ENCODE measurements at regions not wholly inside any gene's neighbourhood (a gene's known extent, or its start where the extent isn't known, plus 50 kb on each side); places are given as distances from the start of the nearest gene placed in this dataset.

DNA sequence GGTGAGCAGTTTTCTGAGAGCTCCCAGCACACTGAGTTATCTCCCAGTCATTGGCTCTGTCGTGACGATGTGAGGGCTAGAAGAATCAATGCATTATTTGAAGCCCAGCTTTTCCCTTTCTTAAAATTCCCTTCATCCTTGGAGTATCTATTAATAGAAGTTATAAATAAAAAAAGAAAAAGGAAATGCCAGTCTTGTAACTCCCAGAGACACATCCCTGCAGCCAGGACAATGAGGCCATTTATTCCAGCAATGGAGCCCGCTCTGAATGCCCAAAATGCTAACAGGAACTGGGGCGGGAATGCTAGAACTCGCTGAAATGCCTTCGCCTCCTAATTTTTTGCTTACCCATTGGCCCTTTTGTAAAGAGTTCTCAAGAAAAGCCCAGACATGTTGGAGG is 305.8 kb downstream of the TFAP2C start:
- H3K79me2 ChIP-seq (ENCODE audit: control insufficient read depth, insufficient read depth, low read length, unreplicated experiment): no peaks in the 10 kb centered on the region
- H3K4me3 ChIP-seq (ENCODE audit: low read depth, low read length): no peak overlapping the region
- H3K4me1 ChIP-seq (ENCODE audit: control insufficient read depth, insufficient read depth, low read length, unreplicated experiment): no peaks in the 10 kb centered on the region
- no peak overlapping the region for H2AFZ ChIP-seq (ENCODE audit: low read length, unreplicated experiment)
- no peak overlapping the region for H3K27ac ChIP-seq (ENCODE audit: low read depth, low read length)
- peaks cover under 1% of the 10 kb centered on the region; the same call in 1 of the 2 replicates for H3K27me3 ChIP-seq (ENCODE audit: insufficient read depth, low read length)
- H3K36me3 ChIP-seq (ENCODE audit: insufficient read depth, low read length): no peaks in the 10 kb centered on the region

DNA sequence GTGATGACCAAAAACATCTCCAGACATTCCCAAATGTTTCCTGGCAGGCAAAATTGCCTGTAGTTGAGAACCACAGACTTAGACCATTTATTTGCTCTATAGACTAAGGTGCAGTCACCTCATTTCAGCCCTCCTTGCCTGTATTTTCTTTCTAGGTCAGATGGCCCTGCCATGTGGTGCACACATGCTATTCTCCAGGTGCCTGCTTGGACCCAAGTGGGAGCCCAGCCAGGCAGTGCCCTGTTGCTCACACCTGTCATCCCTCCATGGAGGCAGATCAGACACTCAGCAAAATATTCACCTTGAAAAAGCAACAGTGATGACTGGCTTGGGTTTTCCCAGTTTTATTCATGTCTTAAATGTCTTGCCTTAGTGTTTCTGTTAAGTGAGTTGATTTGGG is 311.4 kb downstream of the TFAP2C start:
- H3K4me1 ChIP-seq (ENCODE audit: control insufficient read depth, insufficient read depth, low read length, unreplicated experiment): no peaks in the 10 kb centered on the region
- peaks cover 8% of the 10 kb centered on the region; the same call in 1 of the 2 replicates for H3K27me3 ChIP-seq (ENCODE audit: insufficient read depth, low read length)
- H3K4me3 ChIP-seq (ENCODE audit: low read depth, low read length): no peak overlapping the region
- no peak overlapping the region for H3K27ac ChIP-seq (ENCODE audit: low read depth, low read length)
- no peaks in the 10 kb centered on the region for H3K36me3 ChIP-seq (ENCODE audit: insufficient read depth, low read length)
- no peaks in the 10 kb centered on the region for H3K79me2 ChIP-seq (ENCODE audit: control insufficient read depth, insufficient read depth, low read length, unreplicated experiment)
- H2AFZ ChIP-seq (ENCODE audit: low read length, unreplicated experiment): no peak overlapping the region

DNA sequence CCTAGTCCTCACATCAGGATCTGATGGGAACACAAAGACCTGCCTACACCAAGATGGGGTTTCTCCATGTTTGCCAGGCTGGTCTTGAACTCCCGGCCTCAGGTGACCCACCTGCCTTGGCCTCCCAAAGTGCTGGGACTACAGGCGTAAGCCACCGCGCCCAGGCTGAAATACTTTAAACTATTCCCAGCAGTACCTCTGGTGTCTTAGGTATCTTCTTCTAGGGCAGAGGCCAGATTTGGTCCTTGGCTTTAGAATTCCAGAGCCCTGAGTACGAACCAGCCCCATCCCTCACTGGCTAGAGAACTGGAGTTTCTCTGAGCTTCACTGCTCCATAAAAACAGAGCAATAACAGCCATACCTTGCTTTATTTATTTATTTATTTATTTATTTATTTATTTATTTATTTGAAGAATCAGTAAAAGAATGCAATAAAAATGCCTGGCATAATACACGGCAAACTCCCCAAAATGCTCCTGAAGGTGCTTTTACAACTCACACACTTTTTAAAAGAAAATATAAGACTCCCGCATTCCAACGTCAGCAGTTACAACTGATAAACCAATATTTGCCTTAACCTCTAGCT is 312.1 kb downstream of the TFAP2C start:
- no peak overlapping the region for H2AFZ ChIP-seq (ENCODE audit: low read length, unreplicated experiment)
- H3K27me3 ChIP-seq (ENCODE audit: insufficient read depth, low read length): peaks cover 8% of the 10 kb centered on the region; the same call in 1 of the 2 replicates

DNA sequence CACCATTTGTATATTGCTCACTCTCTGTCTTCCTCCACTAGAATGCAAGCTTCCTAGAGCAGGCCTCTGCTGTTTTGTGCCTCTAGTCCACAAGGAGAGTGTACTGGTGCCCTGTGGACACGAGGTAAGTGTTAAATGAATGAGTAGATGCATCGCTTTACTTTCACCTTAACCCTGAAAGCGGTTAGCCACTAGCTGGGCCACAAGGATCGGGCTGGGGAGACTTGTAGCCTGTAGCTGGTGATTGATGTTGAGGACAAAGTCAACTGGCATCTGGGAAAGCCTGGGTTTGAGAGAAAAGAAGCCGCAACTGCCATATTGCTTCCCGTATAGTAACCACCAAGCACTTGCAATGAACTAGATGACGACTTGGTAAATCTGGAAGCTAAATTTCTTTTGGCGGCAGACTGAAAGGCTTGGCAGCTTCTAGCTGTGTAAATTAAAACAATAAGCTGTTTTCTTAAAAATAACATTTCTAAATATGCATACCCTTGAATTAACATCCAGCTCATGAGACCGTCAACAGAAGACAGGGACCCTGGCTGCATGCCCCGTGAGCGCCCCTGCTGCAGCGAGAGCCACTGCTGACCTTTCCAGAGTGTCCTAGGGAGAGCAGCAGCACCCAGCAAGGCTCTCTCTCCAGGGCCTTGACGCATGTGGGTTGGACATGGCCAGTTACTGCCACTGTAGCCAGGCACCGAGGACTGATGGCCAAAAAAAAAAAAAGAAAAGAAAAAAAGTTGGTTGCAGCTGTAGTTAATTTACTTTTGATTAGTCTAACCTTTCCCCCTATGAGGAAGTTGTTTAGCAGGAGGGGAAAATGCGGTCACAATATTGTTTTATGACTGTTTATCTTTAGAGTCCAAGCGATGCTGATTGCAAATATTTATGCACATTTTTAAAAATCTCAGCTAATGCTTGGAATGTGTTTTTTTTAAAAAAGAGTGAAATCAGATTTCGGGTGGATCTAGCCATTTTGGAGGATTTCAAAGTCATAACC is 315.1 kb downstream of the TFAP2C start:
- peaks cover 8% of the 10 kb centered on the region; the same call in 1 of the 2 replicates for H3K27me3 ChIP-seq (ENCODE audit: insufficient read depth, low read length)

More for the DNA sequence above, 312.1 kb downstream of the TFAP2C start:
- H3K4me1 ChIP-seq (ENCODE audit: control insufficient read depth, insufficient read depth, low read length, unreplicated experiment): no peaks in the 10 kb centered on the region
- H3K4me3 ChIP-seq (ENCODE audit: low read depth, low read length): no peak overlapping the region
- no peaks in the 10 kb centered on the region for H3K36me3 ChIP-seq (ENCODE audit: insufficient read depth, low read length)
- H3K79me2 ChIP-seq (ENCODE audit: control insufficient read depth, insufficient read depth, low read length, unreplicated experiment): no peaks in the 10 kb centered on the region
- H3K27ac ChIP-seq (ENCODE audit: low read depth, low read length): no peak overlapping the region

DNA sequence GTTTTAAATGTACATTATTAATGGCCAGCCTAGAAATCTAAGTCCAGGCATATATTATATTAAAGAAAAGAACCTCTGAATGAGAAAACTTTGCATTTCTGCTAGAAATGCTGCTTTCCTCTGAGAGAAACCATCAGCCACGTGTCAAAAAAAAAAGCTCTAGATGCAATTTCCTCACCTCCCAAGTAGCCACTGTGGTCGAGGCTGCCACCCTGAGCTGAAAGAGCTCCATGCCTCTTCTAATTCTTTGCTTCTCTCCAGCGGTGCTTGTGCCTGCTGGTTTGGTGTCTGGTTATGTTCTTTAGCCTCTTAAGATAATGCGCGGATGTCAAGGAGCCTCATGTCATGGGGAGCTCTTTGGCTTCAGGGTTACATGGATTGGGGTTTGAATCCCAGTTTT is 316.0 kb downstream of the TFAP2C start:
- H3K4me3 ChIP-seq (ENCODE audit: low read depth, low read length): no peak overlapping the region
- H3K27ac ChIP-seq (ENCODE audit: low read depth, low read length): no peak overlapping the region
- H3K27me3 ChIP-seq (ENCODE audit: insufficient read depth, low read length): peaks cover 8% of the 10 kb centered on the region; the same call in 1 of the 2 replicates
- no peaks in the 10 kb centered on the region for H3K4me1 ChIP-seq (ENCODE audit: control insufficient read depth, insufficient read depth, low read length, unreplicated experiment)
- H3K79me2 ChIP-seq (ENCODE audit: control insufficient read depth, insufficient read depth, low read length, unreplicated experiment): no peaks in the 10 kb centered on the region
- no peaks in the 10 kb centered on the region for H3K36me3 ChIP-seq (ENCODE audit: insufficient read depth, low read length)
- H2AFZ ChIP-seq (ENCODE audit: low read length, unreplicated experiment): no peak overlapping the region

More for the DNA sequence above, 315.1 kb downstream of the TFAP2C start:
- Histone ChIP-seq H3K4me1 (ENCODE audit: control insufficient read depth, insufficient read depth, low read length, unreplicated experiment) (no peaks in the 10 kb centered on the region), H3K79me2 (ENCODE audit: control insufficient read depth, insufficient read depth, low read length, unreplicated experiment) (no peaks in the 10 kb centered on the region), H3K4me3 (ENCODE audit: low read depth, low read length) (no peak overlapping the region), H2AFZ (ENCODE audit: low read length, unreplicated experiment) (no peak overlapping the region), H3K27ac (ENCODE audit: low read depth, low read length) (no peak overlapping the region), H3K36me3 (ENCODE audit: insufficient read depth, low read length) (no peaks in the 10 kb centered on the region)

DNA sequence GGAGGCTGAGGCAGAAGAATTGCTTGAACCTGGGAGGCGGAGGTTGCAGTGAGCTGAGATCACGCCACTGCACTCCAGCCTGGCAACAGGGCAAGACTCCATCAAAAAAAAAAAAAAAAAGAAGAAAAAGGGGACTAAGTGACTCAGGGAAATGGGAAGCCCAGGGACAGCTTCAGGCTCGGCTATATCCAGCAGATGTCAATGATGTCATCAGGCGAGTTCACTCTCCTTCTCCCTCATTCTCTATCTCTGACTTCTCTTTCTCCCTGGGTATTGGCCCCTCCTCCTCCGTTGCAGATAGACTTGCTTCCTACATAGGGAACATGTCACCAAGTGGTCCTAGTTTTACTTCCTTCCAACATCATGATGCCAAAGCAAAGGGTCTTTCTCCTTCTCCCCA is 316.8 kb downstream of the TFAP2C start:
- Histone ChIP-seq H3K79me2 (ENCODE audit: control insufficient read depth, insufficient read depth, low read length, unreplicated experiment) (no peaks in the 10 kb centered on the region), H3K36me3 (ENCODE audit: insufficient read depth, low read length) (no peaks in the 10 kb centered on the region), H3K4me1 (ENCODE audit: control insufficient read depth, insufficient read depth, low read length, unreplicated experiment) (no peaks in the 10 kb centered on the region), H3K4me3 (ENCODE audit: low read depth, low read length) (no peak overlapping the region), H2AFZ (ENCODE audit: low read length, unreplicated experiment) (no peak overlapping the region), H3K27ac (ENCODE audit: low read depth, low read length) (no peak overlapping the region), H3K27me3 (ENCODE audit: insufficient read depth, low read length) (peaks cover 8% of the 10 kb centered on the region; the same call in 1 of the 2 replicates)

DNA sequence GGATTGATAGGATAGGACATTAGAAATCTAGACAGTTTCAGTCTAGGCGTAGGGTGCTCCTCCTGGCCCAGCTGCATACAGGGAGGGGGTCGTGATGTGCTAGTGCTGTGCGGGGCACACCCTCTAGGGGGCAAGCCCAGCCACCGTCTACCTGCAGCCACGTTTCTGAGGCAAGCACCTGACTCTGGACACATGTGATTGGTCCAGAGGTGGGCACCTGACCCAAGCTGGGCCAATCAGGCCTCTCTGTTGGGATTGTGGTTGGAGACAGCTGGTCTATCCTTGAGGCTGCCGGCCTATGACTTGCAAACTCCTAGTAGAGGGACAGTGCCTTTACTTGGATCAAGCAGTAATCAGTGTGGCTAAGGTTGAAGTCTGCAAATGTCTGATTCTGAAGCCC is 317.1 kb downstream of the BMP7 start:
- Histone ChIP-seq H3K36me3 (ENCODE audit: insufficient read depth, low read length) (no peaks in the 10 kb centered on the region), H3K27ac (ENCODE audit: low read depth, low read length) (no peak overlapping the region), H3K4me1 (ENCODE audit: control insufficient read depth, insufficient read depth, low read length, unreplicated experiment) (no peaks in the 10 kb centered on the region), H3K79me2 (ENCODE audit: control insufficient read depth, insufficient read depth, low read length, unreplicated experiment) (no peaks in the 10 kb centered on the region), H2AFZ (ENCODE audit: low read length, unreplicated experiment) (no peak overlapping the region), H3K4me3 (ENCODE audit: low read depth, low read length) (no peak overlapping the region), H3K27me3 (ENCODE audit: insufficient read depth, low read length) (peaks cover 8% of the 10 kb centered on the region; the same call in 1 of the 2 replicates)

DNA sequence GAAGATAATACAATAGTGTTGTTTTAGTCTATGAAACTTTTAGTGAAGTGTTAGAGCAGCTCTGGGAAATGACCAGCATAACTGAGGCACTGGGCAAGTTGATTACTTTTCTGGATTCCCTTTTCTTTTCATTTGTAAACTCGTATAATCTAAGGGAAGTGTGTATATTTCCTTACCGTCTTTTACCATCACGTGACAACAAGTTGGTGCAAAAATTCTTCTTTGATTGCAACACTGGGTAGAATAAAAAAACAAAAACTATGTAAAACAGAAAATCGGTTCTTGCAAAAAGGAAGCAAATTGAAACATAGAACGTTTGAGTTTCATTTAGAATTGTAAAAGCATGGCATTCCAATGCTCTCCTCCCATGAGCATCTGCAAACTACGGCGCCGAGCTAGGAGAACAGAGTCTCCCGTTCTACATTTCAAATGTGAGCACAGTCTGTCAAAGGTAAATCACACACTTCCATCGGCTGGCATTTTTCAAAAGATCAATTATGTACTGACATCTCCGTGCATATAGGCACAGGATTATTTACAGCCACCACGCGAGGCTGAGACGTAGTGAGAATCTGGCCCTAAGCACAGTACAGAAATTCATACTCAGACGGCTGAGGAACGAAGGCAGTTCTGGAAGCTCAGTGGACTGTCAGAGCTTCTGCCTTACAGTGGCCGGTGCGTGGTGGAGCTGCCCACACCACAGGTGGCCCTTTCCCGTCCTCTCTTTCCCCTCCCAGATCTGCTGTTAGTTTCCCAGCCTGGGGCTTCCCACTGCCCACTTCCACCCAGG is 314.0 kb downstream of the BMP7 start:
- Histone ChIP-seq H3K4me1 (ENCODE audit: control insufficient read depth, insufficient read depth, low read length, unreplicated experiment) (no peaks in the 10 kb centered on the region), H2AFZ (ENCODE audit: low read length, unreplicated experiment) (no peak overlapping the region), H3K27ac (ENCODE audit: low read depth, low read length) (no peak overlapping the region), H3K27me3 (ENCODE audit: insufficient read depth, low read length) (no peaks in the 10 kb centered on the region), H3K36me3 (ENCODE audit: insufficient read depth, low read length) (no peaks in the 10 kb centered on the region), H3K4me3 (ENCODE audit: low read depth, low read length) (no peak overlapping the region), H3K79me2 (ENCODE audit: control insufficient read depth, insufficient read depth, low read length, unreplicated experiment) (no peaks in the 10 kb centered on the region)

DNA sequence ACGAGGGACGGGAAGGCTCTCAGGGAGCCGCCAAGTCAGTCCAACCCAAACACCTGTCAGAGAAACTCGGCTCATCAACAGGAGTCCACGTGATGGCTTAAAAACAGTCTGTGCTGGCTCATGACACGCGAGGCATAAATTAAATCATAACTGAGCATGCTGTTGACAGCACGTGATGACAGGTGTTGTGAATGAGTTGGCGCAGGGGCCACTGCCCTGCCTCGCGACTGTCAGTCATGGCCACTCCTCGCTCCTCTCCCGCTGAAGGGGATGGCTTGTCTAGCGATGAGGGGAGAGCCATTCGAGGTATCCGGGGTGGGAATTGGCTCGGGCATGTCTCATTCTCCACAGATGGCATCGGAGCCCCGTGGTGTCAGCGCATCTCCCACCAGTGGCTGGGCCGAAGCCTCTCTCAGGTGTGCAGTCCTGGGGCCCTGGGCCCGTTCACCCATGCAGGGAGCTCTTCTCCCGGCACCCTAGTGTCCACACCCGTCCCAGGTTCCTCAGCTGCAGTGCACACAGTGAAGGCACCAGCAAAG is 313.3 kb downstream of the BMP7 start:
- no peaks in the 10 kb centered on the region for H3K4me1 ChIP-seq (ENCODE audit: control insufficient read depth, insufficient read depth, low read length, unreplicated experiment)
- H3K27me3 ChIP-seq (ENCODE audit: insufficient read depth, low read length): no peaks in the 10 kb centered on the region
- no peak overlapping the region for H3K27ac ChIP-seq (ENCODE audit: low read depth, low read length)
- H3K4me3 ChIP-seq (ENCODE audit: low read depth, low read length): no peak overlapping the region
- H3K79me2 ChIP-seq (ENCODE audit: control insufficient read depth, insufficient read depth, low read length, unreplicated experiment): no peaks in the 10 kb centered on the region
- no peak overlapping the region for H2AFZ ChIP-seq (ENCODE audit: low read length, unreplicated experiment)
- no peaks in the 10 kb centered on the region for H3K36me3 ChIP-seq (ENCODE audit: insufficient read depth, low read length)

DNA sequence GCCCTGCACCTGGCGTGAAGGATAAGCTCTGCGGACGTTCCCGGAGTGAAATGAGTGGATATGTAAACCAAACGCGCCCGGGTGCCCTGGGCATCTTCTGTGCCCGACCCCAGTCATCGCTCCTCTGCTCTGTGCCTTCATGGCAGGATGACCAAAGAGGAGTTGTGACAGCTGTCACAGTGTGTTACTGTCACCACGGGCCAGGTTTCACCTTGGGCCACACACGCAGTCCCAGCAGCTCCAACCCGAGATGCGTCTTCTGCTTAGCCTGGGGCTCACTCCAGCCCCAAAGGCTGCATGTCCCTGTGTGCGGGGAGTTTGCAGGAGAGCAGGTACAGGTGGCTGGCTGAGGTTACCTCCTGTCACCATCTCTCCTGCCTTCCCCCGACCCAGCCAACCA is 311.6 kb downstream of the BMP7 start:
- H3K79me2 ChIP-seq (ENCODE audit: control insufficient read depth, insufficient read depth, low read length, unreplicated experiment): no peaks in the 10 kb centered on the region
- no peaks in the 10 kb centered on the region for H3K36me3 ChIP-seq (ENCODE audit: insufficient read depth, low read length)
- no peaks in the 10 kb centered on the region for H3K4me1 ChIP-seq (ENCODE audit: control insufficient read depth, insufficient read depth, low read length, unreplicated experiment)
- no peak overlapping the region for H3K4me3 ChIP-seq (ENCODE audit: low read depth, low read length)
- no peak overlapping the region for H3K27ac ChIP-seq (ENCODE audit: low read depth, low read length)
- H3K27me3 ChIP-seq (ENCODE audit: insufficient read depth, low read length): no peaks in the 10 kb centered on the region
- no peak overlapping the region for H2AFZ ChIP-seq (ENCODE audit: low read length, unreplicated experiment)

Data from ACC112 (cell line).